GM13976 (cell line): ENCODE measurements at regions not wholly inside any gene's neighbourhood (a gene's known extent, or its start where the extent isn't known, plus 50 kb on each side); places are given as distances from the start of the nearest gene placed in this dataset.
"Not testable (repeated sequence)": the region's sequence is repeated elsewhere in the genome, so short reads cannot be mapped to it uniquely, and the experiment has no call there.

ENCODE experiments used
- DNase-seq: peaks from one replicate; pipeline ENCODE4 v3.0.0; 2012; ENCODE audit warnings: low spot score
- in situ Hi-C: fragments of 300-500 bp; cut with MboI; formaldehyde crosslinking; loops from one replicate; pipeline ENCODE4 v1.12.0; 2022; ENCODE audit warnings: low sequenced_read_pairs, mixed read lengths, inconsistent platforms; ENCODE audit not compliant: unreplicated experiment
- TF ChIP-seq, protein P1 (sequence below): IDR thresholded peaks from 2 replicates; pipeline ENCODE4 v1.5.1; 2012; ENCODE audit warnings: borderline replicate concordance, mild to moderate bottlenecking; ENCODE audit not compliant: insufficient read depth; ENCODE audit errors: extremely low read depth, missing control alignments, control extremely low read depth

DNA sequence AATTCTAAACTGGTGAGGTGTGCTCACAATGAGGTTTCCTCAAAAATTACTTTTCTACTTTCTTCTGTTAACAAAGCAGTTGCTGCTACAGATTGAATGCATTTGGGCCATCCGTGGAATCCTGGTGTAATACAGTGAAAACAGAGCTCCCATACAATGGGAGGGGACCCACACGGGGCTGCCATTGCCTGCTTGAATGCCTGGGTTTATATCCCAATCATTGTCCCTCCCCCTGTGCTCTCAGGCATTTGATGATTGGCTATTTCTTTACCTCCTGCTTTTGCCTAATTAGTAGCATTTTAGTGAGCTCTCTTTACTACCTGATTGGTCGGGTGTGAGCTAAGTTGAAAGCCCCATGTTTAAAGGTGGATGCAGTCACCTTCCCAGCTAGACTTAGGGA lies 52.9 kb upstream of the CSF1 start:
- in situ Hi-C loops, DNase-seq: not testable (repeated sequence)

DNA sequence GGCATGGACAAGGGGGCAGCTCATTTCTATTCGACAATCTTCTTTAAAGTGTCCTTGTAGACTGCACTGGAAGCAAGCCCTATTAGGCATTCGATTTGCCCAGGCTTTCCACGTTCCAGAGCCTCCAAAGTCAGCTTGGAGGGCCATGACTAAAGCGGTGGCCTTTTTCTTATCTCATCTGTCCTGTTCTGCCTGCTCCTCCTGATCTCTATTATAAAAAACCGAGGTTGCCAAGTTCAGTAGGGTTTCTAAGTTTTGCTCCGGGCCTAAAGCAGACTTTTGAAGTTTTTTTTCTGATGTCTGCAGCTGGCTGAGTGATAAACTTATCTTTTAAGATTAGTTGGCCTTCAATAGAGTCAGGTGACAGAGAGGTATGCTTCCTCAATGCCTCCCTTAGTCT lies 54.7 kb upstream of the CSF1 start:
- in situ Hi-C loops, DNase-seq: not testable (repeated sequence)

DNA sequence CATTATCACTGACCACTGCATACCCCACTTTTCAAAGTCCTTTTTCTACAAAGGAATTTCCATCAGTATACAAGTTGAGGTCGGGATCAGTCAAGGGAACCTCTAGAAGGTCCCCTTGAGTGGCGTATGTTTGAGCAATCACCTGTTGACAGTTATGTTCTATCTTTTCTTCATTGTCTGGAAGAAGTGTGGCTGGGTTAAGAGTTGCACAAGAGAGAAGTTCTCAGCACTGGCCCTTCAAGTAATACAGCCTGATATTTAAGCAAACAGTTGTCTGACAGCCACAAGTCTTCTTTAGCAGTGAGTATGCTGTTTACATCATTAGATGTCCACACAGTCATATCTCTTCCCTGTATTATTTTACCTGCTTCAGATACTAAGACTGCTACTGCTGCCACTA lies 56.7 kb upstream of the CSF1 start:
- DNase-seq, in situ Hi-C loops: not testable (repeated sequence)

DNA sequence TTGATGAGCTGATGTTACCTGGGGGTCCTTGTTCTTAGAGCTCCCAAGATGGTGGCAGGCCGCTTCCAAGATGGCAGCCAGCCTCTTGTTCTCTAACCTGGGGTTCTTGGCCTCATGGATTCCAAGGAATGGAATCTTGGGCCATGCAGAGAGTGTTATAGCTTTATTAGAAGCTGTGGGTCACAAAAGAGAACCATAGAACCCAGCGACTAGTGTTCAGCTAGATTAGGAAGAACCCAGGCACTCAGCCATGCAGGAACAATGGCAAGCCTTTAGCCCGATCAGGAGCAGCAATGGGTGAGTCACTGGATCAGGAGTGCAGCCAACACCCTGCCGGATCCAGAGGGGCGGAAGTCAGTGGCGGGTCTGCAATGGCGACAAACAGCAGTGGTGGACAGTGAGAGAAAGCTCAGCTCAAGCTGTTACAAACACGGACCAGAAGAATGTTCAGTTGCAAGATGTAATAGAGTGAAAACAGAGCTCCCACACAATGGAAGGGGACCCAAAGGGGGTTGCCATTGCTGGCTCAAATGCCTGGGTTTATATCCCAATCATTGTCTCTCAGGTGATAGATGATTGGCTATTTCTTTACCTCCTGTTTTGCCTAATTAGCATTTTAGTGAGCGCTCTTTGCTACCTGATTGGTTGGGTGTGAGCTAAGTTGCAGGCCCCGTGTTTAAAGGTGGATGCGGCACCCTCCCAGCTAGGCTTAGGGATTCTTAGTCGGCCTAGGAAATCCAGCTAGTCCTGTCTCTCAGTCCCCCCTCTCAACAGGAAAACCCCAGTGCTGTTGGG lies 58.2 kb upstream of the CSF1 start:
- DNase-seq, in situ Hi-C loops: not testable (repeated sequence)

DNA sequence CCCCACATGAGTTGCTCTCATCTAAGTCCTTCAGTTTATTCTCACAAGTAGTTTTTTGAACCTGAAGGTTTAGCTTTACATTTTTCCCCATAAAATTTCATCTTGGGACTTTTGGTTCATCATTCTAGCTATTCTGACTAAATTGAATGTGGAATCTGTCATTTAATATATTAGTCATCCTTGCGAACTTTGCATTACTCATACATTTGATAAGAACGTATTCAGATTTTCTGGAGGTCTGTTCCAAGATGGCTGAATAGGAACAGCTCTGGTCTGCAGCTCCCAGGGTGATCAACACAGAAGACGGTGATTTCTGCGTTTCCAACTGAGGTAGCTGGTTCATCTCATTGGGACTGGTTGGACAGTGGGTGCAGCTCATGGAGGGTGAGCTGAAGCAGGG lies 59.8 kb upstream of the CSF1 start:
- TF ChIP-seq, protein P1, sequence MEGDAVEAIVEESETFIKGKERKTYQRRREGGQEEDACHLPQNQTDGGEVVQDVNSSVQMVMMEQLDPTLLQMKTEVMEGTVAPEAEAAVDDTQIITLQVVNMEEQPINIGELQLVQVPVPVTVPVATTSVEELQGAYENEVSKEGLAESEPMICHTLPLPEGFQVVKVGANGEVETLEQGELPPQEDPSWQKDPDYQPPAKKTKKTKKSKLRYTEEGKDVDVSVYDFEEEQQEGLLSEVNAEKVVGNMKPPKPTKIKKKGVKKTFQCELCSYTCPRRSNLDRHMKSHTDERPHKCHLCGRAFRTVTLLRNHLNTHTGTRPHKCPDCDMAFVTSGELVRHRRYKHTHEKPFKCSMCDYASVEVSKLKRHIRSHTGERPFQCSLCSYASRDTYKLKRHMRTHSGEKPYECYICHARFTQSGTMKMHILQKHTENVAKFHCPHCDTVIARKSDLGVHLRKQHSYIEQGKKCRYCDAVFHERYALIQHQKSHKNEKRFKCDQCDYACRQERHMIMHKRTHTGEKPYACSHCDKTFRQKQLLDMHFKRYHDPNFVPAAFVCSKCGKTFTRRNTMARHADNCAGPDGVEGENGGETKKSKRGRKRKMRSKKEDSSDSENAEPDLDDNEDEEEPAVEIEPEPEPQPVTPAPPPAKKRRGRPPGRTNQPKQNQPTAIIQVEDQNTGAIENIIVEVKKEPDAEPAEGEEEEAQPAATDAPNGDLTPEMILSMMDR = no peak
- in situ Hi-C loops = no loop called here
- DNase-seq = no peak

DNA sequence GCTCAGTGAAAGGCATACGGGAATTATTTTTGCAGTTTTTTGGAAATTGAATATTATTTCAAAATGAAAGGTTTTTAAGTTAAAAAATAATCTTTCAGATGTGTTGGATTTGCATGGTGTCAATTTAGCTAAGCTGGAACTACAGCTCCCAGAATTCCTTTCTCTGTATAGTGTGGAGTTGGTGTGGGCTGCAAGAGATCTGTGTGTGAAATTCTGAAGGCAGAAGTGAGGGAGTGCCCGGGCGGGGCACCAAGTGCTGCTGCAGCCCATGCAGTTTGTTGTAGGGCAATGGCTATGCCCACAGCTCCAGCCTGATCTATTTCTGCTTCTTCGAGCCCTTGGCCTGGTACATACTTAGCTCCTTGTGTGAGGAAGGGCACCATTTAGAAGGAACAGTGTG lies 60.5 kb upstream of the CSF1 start:
- in situ Hi-C loops = no loop called here
- DNase-seq = no peak
- TF ChIP-seq, protein P1 = no peak

DNA sequence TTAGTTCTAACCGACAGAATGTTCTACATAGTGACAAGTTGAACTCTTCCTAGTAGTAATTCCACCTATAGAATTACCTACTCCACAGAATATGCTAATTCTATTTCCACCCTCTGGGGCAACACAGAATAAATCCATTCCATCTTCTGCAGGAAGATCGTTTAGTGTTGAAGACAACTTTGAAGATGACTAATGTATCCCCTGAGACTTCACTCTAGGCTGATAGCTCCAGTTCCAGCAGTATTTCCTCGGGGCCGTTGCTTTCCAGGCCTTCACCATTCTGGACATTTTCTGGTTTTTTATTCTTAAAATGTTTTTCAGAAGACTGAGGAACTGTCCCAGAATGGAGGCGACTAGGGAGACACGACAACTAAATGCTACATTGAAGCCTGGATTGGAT lies 61.0 kb upstream of the CSF1 start:
- no peak for DNase-seq
- in situ Hi-C loops = no loop called here
- TF ChIP-seq, protein P1 = no peak

DNA sequence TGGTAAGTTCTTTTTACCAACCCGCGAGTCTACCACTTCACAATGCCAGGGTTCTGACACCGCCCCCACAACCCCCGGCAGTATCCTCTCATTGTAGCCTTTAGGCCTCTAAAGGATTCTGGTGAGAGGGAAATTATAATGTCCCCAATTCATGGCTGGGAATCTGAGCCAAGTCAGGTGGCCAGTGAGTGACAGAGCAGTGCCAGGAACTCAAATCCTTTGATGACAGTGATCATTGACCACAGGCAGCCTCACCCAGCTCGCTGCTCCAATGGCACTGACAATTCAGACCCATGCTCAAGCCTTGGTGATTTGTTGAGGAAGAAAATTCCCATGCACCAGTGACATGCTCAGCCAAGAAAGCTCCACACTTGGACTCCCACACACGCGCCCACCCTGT lies 63.4 kb upstream of the CSF1 start:
- TF ChIP-seq, protein P1 = no peak
- no peak for DNase-seq
- in situ Hi-C loops = no loop called here

DNA sequence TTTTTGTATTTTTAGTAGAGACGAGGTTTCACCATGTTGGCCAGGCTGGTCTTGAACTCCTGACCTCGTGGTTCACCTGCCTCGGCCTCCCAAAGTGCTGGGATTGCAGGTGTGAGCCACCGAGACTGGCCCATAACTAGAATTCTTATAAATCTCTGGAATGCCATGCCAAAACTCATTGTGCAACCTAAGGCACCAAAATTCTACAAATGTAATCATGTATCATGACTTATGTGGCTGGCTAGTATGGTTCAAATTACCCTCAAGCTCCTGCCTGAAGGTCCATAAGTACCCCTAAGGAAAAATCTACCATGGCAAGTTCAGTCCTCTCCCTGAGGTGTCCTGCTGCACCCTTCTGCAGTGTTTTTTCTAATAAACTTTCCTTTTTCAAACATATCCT lies 63.8 kb upstream of the CSF1 start:
- DNase-seq = no peak
- in situ Hi-C loops = no loop called here
- TF ChIP-seq, protein P1 = no peak
